H1 (cell line): ENCODE measurements at regions not wholly inside any gene's neighbourhood (a gene's known extent, or its start where the extent isn't known, plus 50 kb on each side); places are given as distances from the start of the nearest gene placed in this dataset.

ENCODE experiments used
- CTCF ChIA-PET: fragments of 300-600 bp; sonication (Branson Sonifier 250); formaldehyde crosslinking; loops from one replicate; lab custom pipeline; 2021; ENCODE audit not compliant: partially characterized antibody; lab: Charles Lee
- POLR2A ChIA-PET: fragments of 300-600 bp; sonication (Branson Sonifier 250); formaldehyde crosslinking; loops from one replicate; lab custom pipeline; 2021; ENCODE audit warnings: inconsistent platforms; ENCODE audit not compliant: partially characterized antibody; lab: Charles Lee
- DNase-seq, 2 experiments: peaks; one replicate each; pipeline versions ENCODE4 v3.0.0 to v3.0.0-alpha.2; 2010 to 2022; ENCODE audit warnings: low spot score in 2 of 2, low read depth in 1 of 2, mixed read lengths in 1 of 2
- FAIRE-seq: peaks from 2 replicates; lab custom pipeline; 2011; peaks lifted over from hg19 to GRCh38; lab: Jason Lieb, UNC
- H2AFZ ChIP-seq: 2 replicates; pipeline ENCODE4 v1.8.1; 2012; ENCODE audit warnings: low read length, inconsistent platforms
- H2AK5ac ChIP-seq: 2 replicates; pipeline ENCODE4 v1.6.1; 2013; ENCODE audit warnings: low read depth, low read length
- H2BK120ac ChIP-seq: replicated peaks from 2 replicates; pipeline ENCODE3; 2013; ENCODE audit warnings: low read depth, low read length, inconsistent platforms
- H2BK12ac ChIP-seq: 2 replicates; pipeline ENCODE4 v1.6.1; 2013; ENCODE audit warnings: low read depth, low read length
- H2BK15ac ChIP-seq: 2 replicates; pipeline ENCODE4 v1.6.1; 2013; ENCODE audit warnings: low read length
- H2BK20ac ChIP-seq: 2 replicates; pipeline ENCODE4 v1.6.1; 2013; ENCODE audit warnings: low read length
- H2BK5ac ChIP-seq: 2 replicates; pipeline ENCODE4 v1.6.1; 2013; ENCODE audit warnings: low read depth, low read length
- H3K14ac ChIP-seq: 2 replicates; pipeline ENCODE4 v1.6.1; 2013; ENCODE audit warnings: inconsistent platforms; ENCODE audit not compliant: insufficient read length
- H3K18ac ChIP-seq: 2 replicates; pipeline ENCODE4 v1.6.1; 2013; ENCODE audit warnings: low read length; ENCODE audit errors: extremely low read depth
- H3K23ac ChIP-seq: 2 replicates; pipeline ENCODE4 v1.6.1; 2013; ENCODE audit warnings: inconsistent platforms; ENCODE audit not compliant: insufficient read length
- H3K23me2 ChIP-seq: 2 replicates; pipeline ENCODE4 v1.6.1; 2013; ENCODE audit warnings: low read depth, low read length
- H3K27ac ChIP-seq: 2 replicates; pipeline ENCODE4 v1.6.1; 2011; ENCODE audit warnings: low read depth, low read length, inconsistent platforms
- H3K27me3 ChIP-seq, 4 experiments: replicated peaks in 1 of 4; 1 replicate in 1 of 4; 2 replicates in 3 of 4; pipeline versions ENCODE4 v1.6.1 to v1.8.1; 2011 to 2013; ENCODE audit warnings: low read length in 3 of 4, mild to moderate bottlenecking in 3 of 4, inconsistent platforms in 2 of 4, mixed read lengths in 2 of 4, moderate library complexity in 1 of 4; ENCODE audit not compliant: control insufficient read depth in 3 of 4, insufficient read depth in 3 of 4; ENCODE audit errors: extremely low read depth in 1 of 4
- H3K36me3 ChIP-seq, 4 experiments: 2 replicates each; pipeline versions ENCODE4 v1.6.1 to v1.8.1; 2011 to 2013; ENCODE audit warnings: mild to moderate bottlenecking in 4 of 4, low read length in 3 of 4, moderate library complexity in 2 of 4, control low read depth in 1 of 4, inconsistent platforms in 1 of 4; ENCODE audit not compliant: insufficient read depth in 4 of 4, control insufficient read depth in 2 of 4
- H3K4ac ChIP-seq: replicated peaks from 2 replicates; pipeline ENCODE3; 2013; ENCODE audit warnings: low read length, low read depth, mixed read lengths, inconsistent platforms; ENCODE audit not compliant: insufficient read length
- H3K4me1 ChIP-seq, 4 experiments: replicated peaks in 1 of 4; 1 replicate in 1 of 4; 2 replicates in 3 of 4; pipeline versions ENCODE4 v1.6.1 to v1.8.1; 2011 to 2013; ENCODE audit warnings: low read length in 3 of 4, inconsistent platforms in 2 of 4, mixed read lengths in 1 of 4; ENCODE audit not compliant: insufficient read depth in 4 of 4, control insufficient read depth in 3 of 4
- H3K4me2 ChIP-seq, 2 experiments: 2 replicates each; pipeline versions ENCODE4 v1.6.1 to v1.8.1; 2011 to 2013; ENCODE audit warnings: low read depth in 2 of 2, low read length in 2 of 2, control low read depth in 1 of 2, inconsistent platforms in 1 of 2, mild to moderate bottlenecking in 1 of 2; ENCODE audit not compliant: insufficient read depth in 1 of 2
- H3K4me3 ChIP-seq, 4 experiments: fragments of 200-600, 300-600 bp in 1 of 4; sonication (generic), shearing (Covaris generic), sonication (Bioruptor Twin) in 1 of 4; 2 replicates each; pipeline versions ENCODE4 v1.5.1 to v1.8.1; 2011 to 2016; ENCODE audit warnings: low read length in 4 of 4, low read depth in 3 of 4, control low read depth in 2 of 4, inconsistent platforms in 2 of 4, mild to moderate bottlenecking in 2 of 4, mixed read lengths in 1 of 4, moderate library complexity in 1 of 4; ENCODE audit not compliant: insufficient read depth in 2 of 4; ENCODE audit errors: extremely low read depth in 1 of 4
- H3K56ac ChIP-seq: replicated peaks from 2 replicates; pipeline ENCODE3; 2013; ENCODE audit warnings: low read depth, mild to moderate bottlenecking, mixed read lengths, low read length, inconsistent platforms; ENCODE audit not compliant: insufficient read length
- H3K79me1 ChIP-seq: 2 replicates; pipeline ENCODE4 v1.6.1; 2013; ENCODE audit warnings: low read depth, low read length, control low read depth
- H3K79me2 ChIP-seq, 2 experiments: 2 replicates each; pipeline versions ENCODE4 v1.6.1 to v1.8.1; 2012 to 2013; ENCODE audit warnings: low read length in 2 of 2, mild to moderate bottlenecking in 2 of 2, inconsistent platforms in 1 of 2; ENCODE audit not compliant: insufficient read depth in 2 of 2, control insufficient read depth in 1 of 2
- H3K9ac ChIP-seq, 4 experiments: replicated peaks in 1 of 4; 1 replicate in 1 of 4; 2 replicates in 3 of 4; pipeline versions ENCODE4 v1.6.1 to v1.8.1; 2011 to 2013; ENCODE audit warnings: low read depth in 3 of 4, low read length in 3 of 4, control low read depth in 2 of 4, mild to moderate bottlenecking in 2 of 4, moderate library complexity in 2 of 4, inconsistent platforms in 1 of 4; ENCODE audit errors: extremely low read depth in 1 of 4
- H3K9me3 ChIP-seq, 2 experiments: 2 replicates each; pipeline versions ENCODE4 v1.6.1 to v1.8.1; 2012 to 2013; ENCODE audit warnings: mild to moderate bottlenecking in 2 of 2, moderate library complexity in 2 of 2, control low read depth in 1 of 2, inconsistent platforms in 1 of 2, low read depth in 1 of 2, low read length in 1 of 2, mixed read lengths in 1 of 2; ENCODE audit not compliant: insufficient read depth in 2 of 2
- H4K20me1 ChIP-seq, 2 experiments: replicated peaks in 1 of 2; 2 replicates each; pipeline versions ENCODE3 to v1.8.1; 2011 to 2013; ENCODE audit warnings: inconsistent platforms in 2 of 2, low read length in 2 of 2, mild to moderate bottlenecking in 1 of 2; ENCODE audit not compliant: insufficient read depth in 2 of 2, control insufficient read depth in 1 of 2
- H4K5ac ChIP-seq: 2 replicates; pipeline ENCODE4 v1.6.1; 2013; ENCODE audit warnings: low read length, low read depth, mixed read lengths, inconsistent platforms; ENCODE audit not compliant: insufficient read length
- H4K8ac ChIP-seq: 2 replicates; pipeline ENCODE4 v1.8.0; 2013; ENCODE audit warnings: mild to moderate bottlenecking, moderate library complexity, low read length, inconsistent platforms; ENCODE audit not compliant: insufficient read depth; ENCODE audit errors: extremely low read depth
- H4K91ac ChIP-seq: replicated peaks from 2 replicates; pipeline ENCODE3; 2013; ENCODE audit warnings: low read length, mixed read lengths, inconsistent platforms; ENCODE audit not compliant: insufficient read length
- BACH1 ChIP-seq: IDR thresholded peaks from 2 replicates; pipeline ENCODE4 v1.6.1; 2012; ENCODE audit warnings: low read length, improper control_type of control experiment
- BRCA1 ChIP-seq: IDR thresholded peaks from 2 replicates; pipeline ENCODE4 v1.6.1; 2012; ENCODE audit warnings: low read depth, low read length, improper control_type of control experiment
- CBX5 ChIP-seq: fragments of 300-800, 300-1000 bp; sonication (generic); IDR thresholded peaks from 2 replicates; pipeline ENCODE4 v1.7.1; 2016; ENCODE audit warnings: antibody characterized with exemption, low read length, low read depth
- CHD2 ChIP-seq: IDR thresholded peaks from 2 replicates; pipeline ENCODE4 v1.6.1; 2012; ENCODE audit warnings: low read length, improper control_type of control experiment
- FOSL1 ChIP-seq: IDR thresholded peaks from 2 replicates; pipeline ENCODE4 v1.6.1; 2011; ENCODE audit warnings: mild to moderate bottlenecking, low read depth, low read length, moderate library complexity; ENCODE audit not compliant: insufficient read depth
- GABPA ChIP-seq: IDR thresholded peaks from 2 replicates; pipeline ENCODE4 v1.6.1; 2011; ENCODE audit warnings: mild to moderate bottlenecking, low read length, moderate library complexity, borderline replicate concordance; ENCODE audit not compliant: insufficient read depth
- GTF2F1 ChIP-seq: IDR thresholded peaks from 2 replicates; pipeline ENCODE4 v1.6.1; 2012; ENCODE audit warnings: low read depth, low read length, improper control_type of control experiment, borderline replicate concordance
- KDM4A ChIP-seq: IDR thresholded peaks from one replicate; pipeline ENCODE4 v1.7.1; 2012; ENCODE audit warnings: low read depth, mild to moderate bottlenecking, moderate library complexity, low read length, inconsistent platforms; ENCODE audit not compliant: severe bottlenecking
- NANOG ChIP-seq: IDR thresholded peaks from 2 replicates; pipeline ENCODE4 v1.6.1; 2011; ENCODE audit warnings: low read length, low read depth, mild to moderate bottlenecking, inconsistent platforms; ENCODE audit not compliant: insufficient read depth, poor library complexity, severe bottlenecking
- SIRT6 ChIP-seq: IDR thresholded peaks from one replicate; pipeline ENCODE4 v1.7.1; 2012; ENCODE audit warnings: low read length, inconsistent platforms
- SRF ChIP-seq: IDR thresholded peaks from 2 replicates; pipeline ENCODE4 v1.6.1; 2011; ENCODE audit warnings: mild to moderate bottlenecking, low read depth, low read length, moderate library complexity
- TAF7 ChIP-seq: optimal IDR thresholded peaks from 2 replicates; pipeline ENCODE3; 2011; ENCODE audit warnings: low read depth, mild to moderate bottlenecking, inconsistent platforms, low read length, moderate library complexity, borderline replicate concordance
- WGBS, 2 experiments: shearing (Covaris generic) in 1 of 2; methylation state at CpG; one replicate each; pipeline versions ENCODE4 v1.1.6 to v1.1.7; 2013 to 2015; ENCODE audit warnings: low lambda C conversion rate in 2 of 2, mixed read lengths in 2 of 2, inconsistent platforms in 1 of 2, low coverage in 1 of 2, missing lambda C conversion rate in 1 of 2; ENCODE audit not compliant: insufficient replicate concordance in 2 of 2, insufficient coverage in 1 of 2, insufficient read length in 1 of 2; ENCODE audit errors: extremely low coverage in 1 of 2, missing lambda C conversion rate in 1 of 2; 5-methylcytosine and 5-hydroxymethylcytosine counted together
- TF ChIP-seq, protein P1 (sequence below), 3 experiments: IDR thresholded peaks; 1 replicate in 2 of 3; 2 replicates in 1 of 3; pipeline versions ENCODE4 v1.5.1 to v1.6.1; 2011; ENCODE audit warnings: low read length in 3 of 3, mild to moderate bottlenecking in 3 of 3, inconsistent platforms in 2 of 3, low read depth in 1 of 3, moderate library complexity in 1 of 3; ENCODE audit not compliant: insufficient read depth in 1 of 3; ENCODE audit errors: control extremely low read depth in 1 of 3

DNA sequence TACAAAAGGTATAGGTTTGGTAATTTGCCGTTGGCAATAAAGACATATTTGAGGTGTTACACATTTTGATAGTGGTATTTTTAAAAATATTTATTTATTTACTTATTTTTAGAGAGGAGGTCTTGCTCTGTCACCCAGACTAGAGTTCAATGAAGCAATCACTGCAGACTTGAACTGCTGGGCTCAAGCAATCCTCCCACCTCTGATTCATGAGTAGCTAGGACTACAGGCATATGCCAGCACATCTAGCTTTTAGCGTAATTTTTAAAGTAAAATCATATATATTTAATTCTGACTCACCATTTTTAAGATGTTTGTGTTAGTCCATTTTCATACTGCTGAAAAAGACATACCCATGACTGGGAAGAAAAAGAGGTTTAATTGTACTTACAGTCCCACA lies 1974.3 kb downstream of the EFNA5 start:
- ChIA-PET CTCF (no interaction called here), POLR2A (no interaction called here)
- no peaks in the 10 kb centered on the region for H3K9me3 ChIP-seq
- no peak for DNase-seq
- no peaks in the 10 kb centered on the region for H3K79me2 ChIP-seq
- WGBS, 2 experiments, result 96% methylated on average over 2 of the region's 2 CpGs; no CpG with 5 or more reads in 1 of the 2 experiments
- H3K4ac ChIP-seq, result no peak overlapping the region
- H3K23me2 ChIP-seq, result no peaks in the 10 kb centered on the region
- H3K36me3 ChIP-seq, result no peaks in the 10 kb centered on the region
- no peak for FAIRE-seq
- H2AFZ ChIP-seq, result no peak overlapping the region
- H4K91ac ChIP-seq, result no peak overlapping the region
- H3K14ac ChIP-seq, result no peak overlapping the region
- H3K4me2 ChIP-seq, result no peak overlapping the region
- H2BK15ac ChIP-seq, result no peak overlapping the region
- no peak overlapping the region for H4K5ac ChIP-seq
- no peak overlapping the region for H2AK5ac ChIP-seq
- no peak overlapping the region for H4K8ac ChIP-seq
- no peaks in the 10 kb centered on the region for H4K20me1 ChIP-seq
- H3K79me1 ChIP-seq, result no peaks in the 10 kb centered on the region
- H3K4me3 ChIP-seq, result no peak overlapping the region
- H3K56ac ChIP-seq, result no peak overlapping the region
- H3K18ac ChIP-seq, result no peak overlapping the region
- peaks cover 0 to 5% (median 4%) of the 10 kb centered on the region in 4 experiments; a peak in 2 of 7 replicates for H3K4me1 ChIP-seq
- H2BK5ac ChIP-seq, result no peak overlapping the region
- no peak overlapping the region for H2BK12ac ChIP-seq
- no peak overlapping the region for H3K23ac ChIP-seq
- no peak overlapping the region for H2BK20ac ChIP-seq
- no peaks in the 10 kb centered on the region for H3K27me3 ChIP-seq
- H3K27ac ChIP-seq, result no peak overlapping the region
- no peak overlapping the region for H3K9ac ChIP-seq
- H2BK120ac ChIP-seq, result no peak overlapping the region
- TF ChIP-seq BACH1 (no peak), SIRT6 (no peak), BRCA1 (no peak), NANOG (no peak), SRF (no peak), CHD2 (no peak), FOSL1 (no peak), CBX5 (no peak), KDM4A (no peak), TAF7 (no peak), GABPA (no peak), GTF2F1 (no peak)
- TF ChIP-seq, protein P1, sequence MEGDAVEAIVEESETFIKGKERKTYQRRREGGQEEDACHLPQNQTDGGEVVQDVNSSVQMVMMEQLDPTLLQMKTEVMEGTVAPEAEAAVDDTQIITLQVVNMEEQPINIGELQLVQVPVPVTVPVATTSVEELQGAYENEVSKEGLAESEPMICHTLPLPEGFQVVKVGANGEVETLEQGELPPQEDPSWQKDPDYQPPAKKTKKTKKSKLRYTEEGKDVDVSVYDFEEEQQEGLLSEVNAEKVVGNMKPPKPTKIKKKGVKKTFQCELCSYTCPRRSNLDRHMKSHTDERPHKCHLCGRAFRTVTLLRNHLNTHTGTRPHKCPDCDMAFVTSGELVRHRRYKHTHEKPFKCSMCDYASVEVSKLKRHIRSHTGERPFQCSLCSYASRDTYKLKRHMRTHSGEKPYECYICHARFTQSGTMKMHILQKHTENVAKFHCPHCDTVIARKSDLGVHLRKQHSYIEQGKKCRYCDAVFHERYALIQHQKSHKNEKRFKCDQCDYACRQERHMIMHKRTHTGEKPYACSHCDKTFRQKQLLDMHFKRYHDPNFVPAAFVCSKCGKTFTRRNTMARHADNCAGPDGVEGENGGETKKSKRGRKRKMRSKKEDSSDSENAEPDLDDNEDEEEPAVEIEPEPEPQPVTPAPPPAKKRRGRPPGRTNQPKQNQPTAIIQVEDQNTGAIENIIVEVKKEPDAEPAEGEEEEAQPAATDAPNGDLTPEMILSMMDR (IDR thresholded peaks at IDR 0.05; ENCODE audit: control extremely low read depth in 1 of 3, insufficient read depth in 1 of 3, low read depth in 1 of 3, low read length in 3 of 3), result no peak
